HG02973 (cell line): ENCODE measurements at regions not wholly inside any gene's neighbourhood (a gene's known extent, or its start where the extent isn't known, plus 50 kb on each side); places are given as distances from the start of the nearest gene placed in this dataset.

Experiments used
- ATAC-seq: cut with Tn5 transposase; IDR thresholded peaks from one replicate; pipeline ENCODE4 v1.9.1; 2021; ENCODE audit warnings: moderate library complexity; ENCODE audit not compliant: unreplicated experiment

DNA sequence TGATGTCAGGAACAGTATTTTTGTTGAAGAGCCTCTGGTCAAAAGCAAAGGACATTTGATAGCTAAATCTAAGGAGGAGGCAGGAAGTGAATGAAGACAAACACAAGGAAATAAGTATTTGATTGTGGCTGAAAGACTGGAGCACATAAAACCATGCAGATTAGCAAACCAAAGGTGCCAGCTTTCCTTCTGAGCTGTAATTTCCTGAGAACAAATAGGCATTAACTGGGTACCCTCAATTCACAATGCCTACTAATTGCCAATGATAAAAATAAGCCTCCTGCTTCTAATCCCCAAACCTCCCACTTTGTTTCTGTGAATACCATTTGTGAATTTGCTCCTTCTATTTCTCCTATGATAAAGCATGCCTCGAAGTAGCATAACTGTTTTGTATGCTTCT, 1279.6 kb upstream of the USP15 start:
- ATAC-seq: no peak

DNA sequence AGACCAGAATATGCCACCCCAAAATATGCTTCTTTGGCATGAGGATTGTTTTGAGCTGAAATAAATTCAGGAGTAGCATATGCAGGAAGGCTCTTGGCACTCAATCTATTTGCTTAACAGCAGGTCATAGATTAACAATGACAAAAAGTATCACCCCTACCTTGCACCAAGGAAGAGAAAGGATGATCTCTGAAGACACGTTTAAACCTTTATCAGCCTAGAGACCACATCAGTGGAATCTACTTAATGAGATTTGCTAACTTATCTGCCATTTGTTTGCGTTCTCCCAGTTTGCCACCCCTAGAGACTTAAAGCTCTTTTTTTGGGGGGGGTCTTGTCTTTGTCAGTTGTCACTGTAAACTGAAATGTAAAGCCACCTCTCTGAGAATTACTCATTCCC, 1278.7 kb upstream of the USP15 start:
- no peak for ATAC-seq

DNA sequence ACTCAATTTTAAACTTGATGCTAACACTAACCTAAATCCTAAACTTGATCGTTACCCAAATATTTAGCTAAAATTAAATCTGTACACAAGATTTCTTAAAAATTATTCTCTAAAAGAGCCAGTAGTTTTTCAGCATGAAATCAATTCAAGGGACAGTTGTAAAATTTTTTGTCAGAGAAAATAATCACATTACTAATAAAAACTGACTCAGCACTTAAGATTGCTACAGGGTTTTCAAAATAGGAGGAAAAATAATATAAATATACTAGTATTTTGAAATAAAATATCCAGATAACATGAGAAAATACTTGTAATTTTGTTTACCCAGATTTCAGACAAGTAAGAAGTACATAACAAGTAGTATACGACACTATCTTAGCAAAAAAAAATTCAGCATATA, 1268.1 kb upstream of the USP15 start:
- ATAC-seq: no peak

DNA sequence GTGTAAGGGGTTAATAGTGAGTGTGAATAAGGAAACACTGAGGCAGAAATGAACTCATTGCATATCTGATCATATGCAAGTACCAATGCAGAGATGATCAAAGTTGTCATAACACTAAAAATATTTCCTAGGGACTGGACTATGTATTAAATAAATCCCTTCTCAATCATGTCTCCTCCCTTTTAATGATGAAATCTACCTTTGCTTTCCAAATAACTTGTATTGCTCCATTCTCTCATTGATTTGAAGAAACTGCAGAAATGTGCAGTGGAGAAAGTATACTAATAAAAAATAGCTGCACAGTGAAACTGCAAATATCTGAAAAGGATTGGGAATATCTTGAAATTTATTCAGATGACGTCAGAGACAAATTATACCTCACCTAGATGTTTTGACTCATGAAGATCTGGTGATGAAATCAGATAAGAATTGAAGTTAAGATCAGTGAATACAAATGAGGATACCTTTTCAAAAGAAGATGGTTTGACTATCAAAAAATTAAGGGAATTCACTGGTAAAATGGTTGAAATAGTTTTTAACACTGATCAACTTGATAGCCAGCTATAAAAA, 1264.9 kb upstream of the USP15 start:
- no peak for ATAC-seq

DNA sequence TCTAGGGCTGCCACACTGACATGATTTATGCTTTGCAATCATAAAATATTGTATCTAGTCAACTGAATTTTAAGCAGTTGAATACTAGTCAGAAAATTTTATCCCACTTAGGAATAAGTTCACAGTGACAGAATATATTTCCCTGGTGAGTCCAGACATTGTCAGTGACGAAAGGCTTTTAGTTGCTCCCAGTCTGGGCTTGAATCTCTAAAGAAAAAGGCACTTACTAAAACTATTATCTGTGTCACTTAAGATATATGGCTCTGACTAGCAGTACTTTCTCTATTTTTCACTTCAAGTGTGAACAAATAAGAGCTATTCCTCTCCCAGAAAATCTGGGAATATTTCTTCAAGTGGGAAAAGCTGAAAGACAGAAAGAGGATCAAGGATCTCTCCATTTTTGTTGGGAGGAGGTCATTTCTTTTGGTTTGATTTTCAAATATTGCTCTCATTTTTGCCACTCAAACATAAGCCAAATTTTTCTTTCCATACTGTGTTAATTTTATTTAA, 1262.3 kb upstream of the USP15 start:
- ATAC-seq: no peak

DNA sequence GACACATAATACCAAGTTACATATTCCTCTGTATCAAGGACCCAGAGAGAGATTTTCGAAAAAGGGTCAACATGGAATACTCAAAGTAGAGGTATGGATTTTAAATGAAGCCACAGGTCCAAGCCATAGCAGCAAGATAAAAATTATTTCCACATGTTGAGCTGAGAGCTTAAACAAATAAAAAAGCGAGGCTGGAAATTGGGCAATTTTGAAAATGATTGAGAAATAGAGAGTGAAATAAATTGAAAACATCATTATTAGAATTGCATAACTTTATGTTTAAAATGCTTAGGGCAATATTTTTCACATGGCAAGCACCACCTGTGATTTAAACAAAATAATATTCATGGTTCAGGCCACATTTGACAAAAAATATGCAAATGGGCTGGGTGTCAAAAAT, 1251.0 kb upstream of the USP15 start:
- ATAC-seq: no peak

DNA sequence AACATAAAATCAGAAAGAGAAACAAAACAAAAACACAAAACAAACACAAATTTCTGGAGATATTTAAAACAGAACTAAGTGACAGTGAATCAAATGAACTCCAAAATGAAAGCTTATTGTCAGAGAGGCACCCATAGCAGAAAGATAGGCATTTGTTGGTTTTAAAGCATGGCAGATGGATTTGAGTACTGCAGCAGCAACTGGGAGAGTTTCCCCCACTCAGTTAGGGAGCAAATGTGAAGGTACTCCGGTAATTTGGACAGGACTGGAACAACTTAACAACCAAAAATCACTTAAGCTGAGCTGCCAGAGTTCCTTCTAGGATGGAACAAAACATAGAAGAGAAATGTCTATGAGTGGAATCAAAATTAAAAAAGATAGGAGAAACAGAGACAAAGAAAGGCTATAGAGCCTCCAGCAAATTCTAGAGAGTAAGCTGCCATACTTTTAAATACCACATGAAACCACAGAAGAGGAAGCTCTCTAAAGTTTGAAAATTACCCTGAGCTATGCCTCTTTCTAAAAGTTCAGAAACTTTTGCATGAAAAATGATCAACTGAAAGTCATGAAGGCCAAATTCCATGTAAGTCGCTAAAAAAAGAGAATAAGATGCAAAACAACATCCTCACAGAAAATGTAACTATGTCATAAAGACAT, 1248.3 kb upstream of the USP15 start:
- ATAC-seq: no peak

DNA sequence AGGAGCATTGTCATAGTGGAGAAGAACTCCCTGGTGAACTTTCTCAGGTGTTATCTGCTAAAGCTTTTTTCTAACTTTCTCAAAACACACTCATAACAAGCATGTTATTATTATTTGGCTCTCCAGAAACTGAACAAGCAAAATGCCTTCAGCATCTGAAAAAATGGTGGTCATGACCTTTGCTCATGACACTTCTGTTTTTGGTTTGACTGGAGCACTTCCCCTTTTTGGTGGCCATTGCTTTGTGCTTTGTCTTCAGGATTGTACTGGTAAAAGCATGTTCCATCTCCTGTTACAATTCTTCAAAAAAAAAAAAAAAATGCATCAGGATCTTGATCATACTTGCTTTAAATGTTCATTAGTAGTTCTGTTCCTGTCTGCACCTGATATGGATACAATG, 1241.6 kb upstream of the USP15 start:
- ATAC-seq: no peak

DNA sequence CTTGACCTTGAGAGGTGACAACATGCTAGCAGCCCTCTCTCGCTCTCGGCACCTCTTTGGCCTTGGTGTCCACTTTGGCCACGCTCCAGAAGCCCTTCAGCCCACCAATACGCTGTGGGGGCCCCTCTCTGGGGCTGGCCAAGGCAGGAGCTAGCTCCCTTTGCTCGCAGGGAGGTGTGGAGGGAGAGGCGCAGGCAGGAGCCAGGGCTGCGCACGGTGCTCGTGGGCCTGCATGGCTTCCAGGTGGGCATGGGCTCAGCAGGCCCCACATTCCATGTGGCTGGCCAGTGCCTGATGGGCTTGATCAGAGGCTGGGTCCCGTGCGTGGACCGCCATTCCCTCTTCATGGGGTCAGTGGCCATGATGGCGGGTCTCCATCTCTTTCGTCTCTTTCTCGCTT, 1237.0 kb upstream of the USP15 start:
- ATAC-seq: no peak

DNA sequence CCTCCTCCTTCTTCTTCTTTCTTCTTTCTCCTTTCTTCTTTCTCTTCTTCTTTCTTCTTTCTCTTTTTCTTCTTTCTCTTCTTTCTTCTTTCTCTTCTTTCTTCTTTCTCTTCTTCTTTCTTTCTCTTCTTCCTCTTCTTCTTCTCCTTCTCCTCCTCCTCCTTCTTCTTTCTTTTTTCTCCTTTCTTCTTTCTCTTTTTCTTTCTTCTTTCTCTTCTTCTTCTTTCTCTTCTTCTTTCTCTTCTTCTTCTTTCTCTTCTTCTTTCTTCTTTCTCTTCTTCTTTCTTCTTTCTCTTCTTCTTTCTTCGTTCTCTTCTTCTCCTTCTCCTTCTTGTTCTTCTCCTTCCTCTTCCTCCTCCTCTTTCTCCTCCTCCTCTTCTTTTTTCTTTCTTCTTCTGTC, 1230.7 kb upstream of the USP15 start:
- ATAC-seq: no peak

DNA sequence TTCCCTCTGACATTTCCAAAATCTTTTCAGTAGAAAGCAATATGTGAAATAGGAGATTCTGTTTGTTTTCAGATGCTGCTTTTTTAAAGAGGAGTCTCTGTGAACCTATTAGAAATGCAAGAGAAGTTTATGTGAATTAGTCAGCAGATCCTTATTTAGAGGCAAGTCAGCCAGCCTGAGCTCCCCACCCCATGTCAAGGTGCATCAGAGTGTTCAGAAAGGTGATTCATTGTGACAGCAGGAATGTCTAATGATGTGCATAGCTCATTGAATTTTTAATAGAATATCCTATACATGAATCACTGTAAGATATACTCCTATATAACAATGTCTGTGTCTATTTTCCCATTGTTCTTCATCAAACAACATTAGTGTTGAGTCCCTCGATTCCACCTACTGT, 1222.4 kb upstream of the USP15 start:
- ATAC-seq: no peak

DNA sequence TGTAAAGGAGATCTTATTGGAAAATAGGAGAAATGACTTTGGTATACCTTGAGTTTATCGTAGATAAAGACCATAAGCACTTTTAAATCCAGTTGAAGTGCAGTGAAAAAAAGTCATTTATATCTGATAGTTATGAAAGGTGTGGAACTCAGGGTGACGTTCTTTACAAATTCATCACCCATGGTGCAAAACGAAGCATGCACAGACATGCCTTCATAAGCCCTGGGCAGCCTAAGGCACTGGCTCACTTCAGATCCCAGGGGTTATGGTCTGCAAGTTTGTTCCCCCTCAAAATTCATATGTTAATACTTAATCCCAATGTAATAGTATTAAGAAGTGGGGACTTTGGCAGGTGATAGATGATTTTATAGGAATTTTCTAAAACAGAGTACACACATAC, 1216.4 kb upstream of the USP15 start:
- ATAC-seq: no peak

DNA sequence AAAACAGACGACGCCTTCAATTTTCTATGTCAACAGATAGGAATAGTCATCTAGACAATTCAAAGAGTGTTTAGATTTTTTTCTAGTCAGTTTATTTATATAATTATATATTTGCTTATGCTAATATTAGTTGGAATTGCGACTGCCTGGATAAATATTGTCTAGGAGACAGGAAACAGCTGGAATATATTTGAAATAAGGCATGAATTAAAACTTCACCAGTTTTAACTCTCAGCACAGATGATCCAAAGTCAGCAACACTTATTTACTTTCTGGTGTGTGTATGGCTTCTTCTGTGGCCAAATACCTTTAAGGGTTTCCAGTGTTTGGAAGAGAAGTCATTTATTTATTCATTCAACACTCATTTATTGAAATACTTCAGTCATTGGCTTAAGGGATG, 1215.4 kb upstream of the USP15 start:
- no peak for ATAC-seq

DNA sequence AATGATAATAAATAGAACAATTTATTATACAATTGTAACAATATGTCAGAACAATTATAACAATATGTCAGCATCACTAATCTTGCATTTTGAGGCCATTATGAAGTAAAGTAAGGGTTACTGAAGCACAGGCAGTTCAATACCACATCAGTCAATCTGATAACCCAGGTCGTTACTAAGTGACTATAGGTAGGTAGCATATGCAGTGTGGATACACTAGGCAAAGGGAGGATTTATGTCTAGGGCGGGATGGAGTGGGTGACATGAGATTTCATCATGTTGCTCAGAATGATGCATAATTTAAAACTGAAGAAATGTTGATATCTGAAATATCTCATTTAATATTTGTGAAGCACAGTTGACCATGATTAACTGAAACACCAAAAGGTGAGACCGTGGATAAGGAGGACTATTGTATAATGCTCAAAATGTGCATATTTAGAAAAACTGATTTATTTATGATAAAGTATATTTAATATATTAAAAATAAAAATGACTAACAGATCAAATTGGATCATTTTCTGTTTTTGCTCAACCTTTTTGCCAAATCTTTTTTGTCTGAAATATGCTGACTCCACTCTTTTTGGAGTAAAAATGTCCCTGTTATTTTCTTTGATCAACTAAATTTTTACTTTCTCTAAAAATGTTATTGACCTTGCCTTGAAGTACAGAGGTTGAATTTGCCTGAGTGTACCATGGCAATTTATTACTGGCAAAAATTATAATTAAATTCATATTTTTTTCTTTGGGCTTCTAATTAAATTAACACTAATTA, 1189.4 kb upstream of the USP15 start:
- no peak for ATAC-seq

DNA sequence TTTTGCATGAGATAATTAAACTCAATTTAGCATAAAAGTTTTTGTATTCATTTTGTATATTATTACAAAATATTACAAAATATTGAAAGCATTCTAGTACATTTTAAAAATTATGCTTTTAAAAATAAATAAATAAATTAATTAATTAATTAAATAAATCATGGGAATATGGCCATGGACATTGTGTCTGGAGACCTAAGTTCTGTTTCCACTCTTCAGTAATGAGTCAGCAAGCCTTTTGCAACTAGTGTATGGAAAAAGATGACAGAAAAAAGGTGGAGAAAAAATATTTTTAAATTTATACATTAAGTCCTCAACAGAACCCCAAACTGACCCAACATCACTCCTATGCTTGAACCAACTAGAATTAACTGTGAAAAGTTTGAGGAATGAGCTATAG, 1187.5 kb upstream of the USP15 start:
- no peak for ATAC-seq

DNA sequence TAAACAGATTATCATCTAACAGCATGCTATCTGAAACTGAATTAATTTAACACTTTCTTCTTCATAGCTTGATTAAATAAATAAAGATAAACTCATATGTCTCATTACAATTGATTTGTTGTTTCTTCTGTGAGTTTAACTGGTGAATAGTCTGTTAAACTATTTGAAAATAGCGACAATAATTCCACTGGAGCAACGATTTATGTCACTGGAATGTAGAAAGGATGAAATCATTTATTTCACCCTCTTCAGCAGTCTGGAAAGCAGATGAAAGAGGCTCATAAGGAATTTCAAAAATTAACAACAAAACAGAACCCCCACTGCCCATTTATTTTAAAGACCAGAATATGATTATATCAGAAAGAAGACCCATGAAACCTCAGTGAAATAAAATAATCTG, 1165.1 kb upstream of the USP15 start:
- ATAC-seq: no peak

DNA sequence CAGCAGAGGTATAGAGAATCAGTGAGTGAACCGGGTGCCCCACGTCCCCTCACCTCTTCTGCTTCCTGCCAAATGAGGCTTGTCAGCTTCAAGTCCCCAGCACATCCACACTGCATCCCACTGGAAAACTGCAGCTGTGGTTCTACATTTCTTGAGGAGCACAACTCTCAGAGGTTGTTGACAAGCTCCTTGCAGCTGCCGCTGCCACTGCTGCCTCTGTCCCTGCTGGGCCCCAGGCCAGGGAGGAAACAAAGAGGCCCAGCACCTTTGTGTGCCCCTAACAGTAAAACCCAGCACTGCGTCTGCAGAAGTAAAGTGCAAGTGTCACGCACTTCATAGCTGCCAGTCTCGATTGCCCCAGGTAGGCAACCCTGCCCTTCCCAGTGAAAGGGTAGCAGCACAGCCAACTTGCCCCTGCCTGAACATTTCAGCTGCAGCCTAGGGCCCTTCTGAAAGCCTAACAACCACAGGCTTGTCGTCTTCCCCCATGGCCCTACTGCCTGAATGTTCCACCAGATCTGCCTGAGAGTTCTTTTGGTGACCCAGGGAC, 1162.1 kb upstream of the USP15 start:
- ATAC-seq: no peak

DNA sequence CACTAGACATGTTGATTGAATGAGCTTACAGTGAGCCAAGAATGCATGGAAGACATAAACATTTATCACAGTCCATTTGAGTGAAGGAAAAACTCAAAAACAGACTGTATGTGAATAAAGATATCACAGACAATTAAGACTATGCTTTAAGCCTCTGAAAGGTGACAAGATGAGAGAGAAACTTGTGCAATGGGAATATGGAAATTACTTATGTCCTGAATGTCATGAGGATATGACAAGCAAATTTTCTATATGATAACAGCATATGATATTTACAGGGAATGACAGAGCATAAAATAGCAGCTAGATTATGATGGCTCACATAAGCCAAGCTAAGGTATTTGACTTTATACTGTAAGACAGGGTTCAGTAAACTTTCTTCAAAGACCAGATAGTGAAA, 1153.1 kb upstream of the USP15 start:
- no peak for ATAC-seq

DNA sequence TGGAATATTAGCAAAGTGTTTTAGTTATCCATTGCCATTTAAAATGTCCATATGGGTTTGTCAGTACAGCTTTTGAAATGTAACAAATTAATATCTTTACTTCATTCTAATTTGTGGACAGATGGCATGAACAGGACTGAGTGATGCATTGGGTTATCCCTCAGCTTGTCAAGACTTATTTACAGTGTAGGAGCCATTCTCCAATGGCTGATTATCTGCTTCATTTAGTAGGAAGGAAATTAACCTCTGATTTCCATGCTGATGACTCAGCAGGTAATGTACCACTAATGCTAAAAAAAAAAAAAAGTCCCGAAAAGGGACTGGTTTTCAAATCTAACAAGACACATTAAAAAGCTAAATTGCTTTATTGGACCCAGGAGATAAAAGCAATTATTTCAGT, 1149.0 kb upstream of the USP15 start:
- no peak for ATAC-seq

DNA sequence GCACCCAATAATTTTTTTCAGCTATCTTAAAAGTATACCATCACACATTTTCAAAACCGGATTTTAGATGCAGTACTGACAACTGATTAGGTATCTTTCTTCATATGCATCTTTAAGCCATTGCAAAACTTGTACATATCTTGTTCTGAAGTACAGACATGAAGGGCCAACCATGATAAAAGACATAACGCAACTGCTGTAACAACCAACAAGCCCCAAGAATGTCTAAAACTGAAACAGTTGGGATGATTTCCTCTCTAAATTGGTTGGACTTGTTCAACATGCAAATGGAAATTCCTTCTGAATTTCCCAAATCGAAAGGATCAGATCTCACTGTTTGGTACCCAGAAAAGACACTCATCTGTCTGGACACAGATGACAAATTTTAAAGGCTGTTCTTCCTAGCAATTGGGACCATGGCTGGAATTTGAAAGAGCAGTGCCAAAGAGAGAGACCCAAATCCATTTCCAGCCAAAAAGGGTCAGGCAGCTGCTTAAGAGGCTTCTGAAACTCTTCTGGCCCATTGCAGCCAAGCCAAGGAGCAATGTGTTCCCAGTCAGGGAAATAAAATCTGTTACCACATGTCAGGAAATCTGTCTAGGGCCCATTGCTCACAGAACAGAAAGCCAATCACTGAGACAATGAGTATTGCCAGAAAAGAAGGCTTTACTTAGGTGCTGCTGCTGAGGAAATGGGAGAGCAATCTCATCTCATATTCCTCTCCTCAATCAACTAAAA, 1122.4 kb upstream of the USP15 start:
- ATAC-seq: no peak

DNA sequence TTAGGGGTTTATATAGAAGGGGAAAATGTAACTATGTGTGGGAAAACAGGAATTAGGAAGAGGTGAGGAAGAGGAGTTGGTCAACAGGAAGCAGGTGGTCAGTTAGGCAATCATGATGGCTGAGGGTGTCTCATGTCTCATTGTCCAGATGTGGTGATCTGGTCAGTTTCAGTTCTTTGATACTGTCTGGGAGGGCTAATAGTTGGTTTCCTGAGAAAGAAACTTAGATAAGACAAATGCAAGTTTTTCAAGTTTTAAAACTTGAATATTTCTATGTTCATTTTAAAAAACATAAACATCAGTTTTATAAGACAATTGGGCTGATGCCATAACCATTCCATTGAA, 1121.8 kb upstream of the USP15 start:
- no peak for ATAC-seq
